K562 (cell line): ENCODE measurements at regions not wholly inside any gene's neighbourhood (a gene's known extent, or its start where the extent isn't known, plus 50 kb on each side); places are given as distances from the start of the nearest gene placed in this dataset.

ENCODE experiments used
- BCOR ChIP-seq: fragments of 450-650 bp; IDR thresholded peaks from 2 replicates; pipeline ENCODE4 v1.6.1; 2016
- CEBPG ChIP-seq, 3 experiments: fragments of 200-800 bp in 1 of 3; sonication (Bioruptor generic) in 1 of 3; sonication (generic) in 1 of 3; formaldehyde crosslinking in 1 of 3; IDR thresholded peaks in 2 of 3; conservative IDR thresholded peaks in 1 of 3; 2 replicates each; pipeline versions ENCODE4 v1.6.1 to v1.8.0; 2016 to 2022; ENCODE audit warnings: missing compliant biosample characterization in 2 of 3, missing genetic modification characterization in 2 of 3, mild to moderate bottlenecking in 1 of 3, missing genetic modification reagents in 1 of 3
- ESRRB ChIP-seq: fragments of 250-450 bp; sonication (Bioruptor Pico); IDR thresholded peaks from 2 replicates; pipeline ENCODE4 v1.5.0; 2020; ENCODE audit warnings: mild to moderate bottlenecking, moderate library complexity, borderline replicate concordance
- GABPA ChIP-seq: fragments of 200-800 bp; sonication (Bioruptor generic); conservative IDR thresholded peaks from 2 replicates; pipeline ENCODE4 v1.6.1; 2016; ENCODE audit warnings: low read depth, missing genetic modification characterization, missing compliant biosample characterization
- HNRNPLL ChIP-seq: fragments of 200-400 bp; formaldehyde crosslinking; IDR thresholded peaks from 2 replicates; pipeline ENCODE4 v1.6.1; 2017; ENCODE audit warnings: low read length, low read depth, mild to moderate bottlenecking; ENCODE audit not compliant: poor library complexity, severe bottlenecking
- KDM5B ChIP-seq: fragments of 200-600 bp; sonication (generic); IDR thresholded peaks from 2 replicates; pipeline ENCODE4 v1.6.1; 2012; ENCODE audit warnings: low read depth, mild to moderate bottlenecking, moderate library complexity, low read length, control low read depth, inconsistent platforms; ENCODE audit not compliant: insufficient replicate concordance
- POLR3G ChIP-seq: IDR thresholded peaks from 2 replicates; pipeline ENCODE4 v1.6.1; 2011; ENCODE audit not compliant: insufficient read length, insufficient replicate concordance; ENCODE audit errors: extremely low read depth
- POU5F1 ChIP-seq: fragments of 150-350 bp; IDR thresholded peaks from 2 replicates; pipeline ENCODE4 v1.6.1; 2014; ENCODE audit warnings: borderline replicate concordance, low read length, low read depth, mild to moderate bottlenecking; ENCODE audit not compliant: partially characterized antibody
- RFX1 ChIP-seq: fragments of 450-650 bp; IDR thresholded peaks from 2 replicates; pipeline ENCODE4 v1.6.1; 2016; ENCODE audit warnings: mild to moderate bottlenecking, moderate library complexity
- SMAD4 ChIP-seq: fragments of 250-450 bp; sonication (Bioruptor Pico); conservative IDR thresholded peaks from 2 replicates; pipeline ENCODE4 v1.8.0; 2021; ENCODE audit warnings: inconsistent platforms, mild to moderate bottlenecking, moderate library complexity
- ZNF165 ChIP-seq: fragments of 250-450 bp; sonication (Bioruptor Pico); IDR thresholded peaks from 2 replicates; pipeline ENCODE4 v1.4.0; 2020; ENCODE audit warnings: borderline replicate concordance
- ZNF24 ChIP-seq: fragments of 450-650 bp; IDR thresholded peaks from 2 replicates; pipeline ENCODE4 v1.6.1; 2016
- TF ChIP-seq, protein P1 (sequence below): fragments of 450-650 bp; IDR thresholded peaks from 2 replicates; pipeline ENCODE4 v1.6.1; 2016; ENCODE audit warnings: low read depth, mild to moderate bottlenecking, moderate library complexity
- TF ChIP-seq, protein P2 (sequence below): IDR thresholded peaks from 2 replicates; pipeline ENCODE4 v1.6.1; 2012; ENCODE audit warnings: low read depth, low read length, improper control_type of control experiment, borderline replicate concordance
- TF ChIP-seq, protein P3 (sequence below): fragments of 450-650 bp; IDR thresholded peaks from 2 replicates; pipeline ENCODE4 v1.6.1; 2017; ENCODE audit warnings: antibody characterized with exemption, mild to moderate bottlenecking
- TF ChIP-seq, protein P4 (sequence below): fragments of 200-400 bp; formaldehyde crosslinking; IDR thresholded peaks from 2 replicates; pipeline ENCODE4 v1.6.1; 2017; ENCODE audit warnings: mild to moderate bottlenecking, low read depth, low read length, moderate library complexity
- TF ChIP-seq, protein P5 (sequence below): sonication (generic); formaldehyde crosslinking; IDR thresholded peaks from 2 replicates; pipeline ENCODE4 v1.5.0; 2020; ENCODE audit warnings: missing genetic modification reagents

DNA sequence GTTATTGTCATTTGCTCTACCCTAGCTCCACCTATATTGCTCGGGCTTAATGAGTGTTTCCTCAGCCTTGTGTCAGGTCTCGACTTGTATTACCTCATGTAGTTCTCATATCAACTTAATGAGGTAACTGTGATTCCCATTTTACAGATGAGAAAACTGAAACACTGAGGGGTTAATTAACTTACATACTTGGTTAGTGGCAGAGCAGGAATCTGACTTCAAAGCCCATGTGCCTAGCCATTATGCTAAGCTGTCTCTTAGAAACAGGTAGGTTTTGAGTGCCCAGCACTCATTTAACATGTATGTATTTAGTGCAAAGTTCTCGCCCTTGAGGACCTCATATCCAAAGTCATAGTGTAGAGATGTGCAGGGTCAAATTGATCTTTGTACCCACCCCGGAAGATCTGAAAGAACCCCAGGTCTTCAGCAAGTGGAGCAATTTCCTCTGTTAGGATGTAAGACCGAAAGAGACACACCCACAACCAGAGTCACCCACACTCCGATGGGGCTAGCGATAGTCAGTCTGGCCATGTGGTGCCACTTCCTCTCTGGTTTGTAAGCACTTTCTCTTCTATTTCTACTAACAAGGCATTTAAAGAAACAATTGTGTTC, 121.0 kb upstream of the SLC39A10 start (continued):
- TF ChIP-seq, protein P1, sequence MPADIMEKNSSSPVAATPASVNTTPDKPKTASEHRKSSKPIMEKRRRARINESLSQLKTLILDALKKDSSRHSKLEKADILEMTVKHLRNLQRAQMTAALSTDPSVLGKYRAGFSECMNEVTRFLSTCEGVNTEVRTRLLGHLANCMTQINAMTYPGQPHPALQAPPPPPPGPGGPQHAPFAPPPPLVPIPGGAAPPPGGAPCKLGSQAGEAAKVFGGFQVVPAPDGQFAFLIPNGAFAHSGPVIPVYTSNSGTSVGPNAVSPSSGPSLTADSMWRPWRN, result no peak
- TF ChIP-seq GABPA (0 out of 2 replicates have a peak, but pooled peaks have one; percentile 14), BCOR (peak; percentile 59; the same call in 1 of the 2 replicates), HNRNPLL (no peak), RFX1 (no peak), ESRRB (no peak), CEBPG (CRISPR knock-in tag; IDR thresholded peaks at IDR 0.05) (peak; percentile 71; the same call in 1 of the 2 replicates), CEBPG (tag; conservative IDR thresholded peaks at IDR 0.05 in 1 of 2, IDR thresholded peaks at IDR 0.05 in 1 of 2) (0 out of 4 replicates have a peak, but pooled peaks have one; percentile 17 to 46), ZNF165 (CRISPR knock-in tag) (no peak), POLR3G (no peak), ZNF24 (no peak), SMAD4 (CRISPR knock-in tag) (0 out of 2 replicates have a peak, but pooled peaks have one; percentile 31), KDM5B (no peak), POU5F1 (no peak)
- TF ChIP-seq, protein P2, sequence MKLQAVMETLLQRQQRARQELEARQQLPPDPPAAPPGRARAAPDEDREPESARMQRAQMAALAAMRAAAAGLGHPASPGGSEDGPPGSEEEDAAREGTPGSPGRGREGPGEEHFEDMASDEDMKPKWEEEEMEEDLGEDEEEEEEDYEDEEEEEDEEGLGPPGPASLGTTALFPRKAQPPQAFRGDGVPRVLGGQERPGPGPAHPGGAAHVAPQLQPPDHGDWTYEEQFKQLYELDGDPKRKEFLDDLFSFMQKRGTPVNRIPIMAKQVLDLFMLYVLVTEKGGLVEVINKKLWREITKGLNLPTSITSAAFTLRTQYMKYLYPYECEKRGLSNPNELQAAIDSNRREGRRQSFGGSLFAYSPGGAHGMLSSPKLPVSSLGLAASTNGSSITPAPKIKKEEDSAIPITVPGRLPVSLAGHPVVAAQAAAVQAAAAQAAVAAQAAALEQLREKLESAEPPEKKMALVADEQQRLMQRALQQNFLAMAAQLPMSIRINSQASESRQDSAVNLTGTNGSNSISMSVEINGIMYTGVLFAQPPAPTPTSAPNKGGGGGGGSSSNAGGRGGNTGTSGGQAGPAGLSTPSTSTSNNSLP, result no peak
- TF ChIP-seq, protein P3, sequence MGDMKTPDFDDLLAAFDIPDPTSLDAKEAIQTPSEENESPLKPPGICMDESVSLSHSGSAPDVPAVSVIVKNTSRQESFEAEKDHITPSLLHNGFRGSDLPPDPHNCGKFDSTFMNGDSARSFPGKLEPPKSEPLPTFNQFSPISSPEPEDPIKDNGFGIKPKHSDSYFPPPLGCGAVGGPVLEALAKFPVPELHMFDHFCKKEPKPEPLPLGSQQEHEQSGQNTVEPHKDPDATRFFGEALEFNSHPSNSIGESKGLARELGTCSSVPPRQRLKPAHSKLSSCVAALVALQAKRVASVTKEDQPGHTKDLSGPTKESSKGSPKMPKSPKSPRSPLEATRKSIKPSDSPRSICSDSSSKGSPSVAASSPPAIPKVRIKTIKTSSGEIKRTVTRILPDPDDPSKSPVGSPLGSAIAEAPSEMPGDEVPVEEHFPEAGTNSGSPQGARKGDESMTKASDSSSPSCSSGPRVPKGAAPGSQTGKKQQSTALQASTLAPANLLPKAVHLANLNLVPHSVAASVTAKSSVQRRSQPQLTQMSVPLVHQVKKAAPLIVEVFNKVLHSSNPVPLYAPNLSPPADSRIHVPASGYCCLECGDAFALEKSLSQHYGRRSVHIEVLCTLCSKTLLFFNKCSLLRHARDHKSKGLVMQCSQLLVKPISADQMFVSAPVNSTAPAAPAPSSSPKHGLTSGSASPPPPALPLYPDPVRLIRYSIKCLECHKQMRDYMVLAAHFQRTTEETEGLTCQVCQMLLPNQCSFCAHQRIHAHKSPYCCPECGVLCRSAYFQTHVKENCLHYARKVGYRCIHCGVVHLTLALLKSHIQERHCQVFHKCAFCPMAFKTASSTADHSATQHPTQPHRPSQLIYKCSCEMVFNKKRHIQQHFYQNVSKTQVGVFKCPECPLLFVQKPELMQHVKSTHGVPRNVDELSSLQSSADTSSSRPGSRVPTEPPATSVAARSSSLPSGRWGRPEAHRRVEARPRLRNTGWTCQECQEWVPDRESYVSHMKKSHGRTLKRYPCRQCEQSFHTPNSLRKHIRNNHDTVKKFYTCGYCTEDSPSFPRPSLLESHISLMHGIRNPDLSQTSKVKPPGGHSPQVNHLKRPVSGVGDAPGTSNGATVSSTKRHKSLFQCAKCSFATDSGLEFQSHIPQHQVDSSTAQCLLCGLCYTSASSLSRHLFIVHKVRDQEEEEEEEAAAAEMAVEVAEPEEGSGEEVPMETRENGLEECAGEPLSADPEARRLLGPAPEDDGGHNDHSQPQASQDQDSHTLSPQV, result peak; percentile 71
- TF ChIP-seq, protein P4, sequence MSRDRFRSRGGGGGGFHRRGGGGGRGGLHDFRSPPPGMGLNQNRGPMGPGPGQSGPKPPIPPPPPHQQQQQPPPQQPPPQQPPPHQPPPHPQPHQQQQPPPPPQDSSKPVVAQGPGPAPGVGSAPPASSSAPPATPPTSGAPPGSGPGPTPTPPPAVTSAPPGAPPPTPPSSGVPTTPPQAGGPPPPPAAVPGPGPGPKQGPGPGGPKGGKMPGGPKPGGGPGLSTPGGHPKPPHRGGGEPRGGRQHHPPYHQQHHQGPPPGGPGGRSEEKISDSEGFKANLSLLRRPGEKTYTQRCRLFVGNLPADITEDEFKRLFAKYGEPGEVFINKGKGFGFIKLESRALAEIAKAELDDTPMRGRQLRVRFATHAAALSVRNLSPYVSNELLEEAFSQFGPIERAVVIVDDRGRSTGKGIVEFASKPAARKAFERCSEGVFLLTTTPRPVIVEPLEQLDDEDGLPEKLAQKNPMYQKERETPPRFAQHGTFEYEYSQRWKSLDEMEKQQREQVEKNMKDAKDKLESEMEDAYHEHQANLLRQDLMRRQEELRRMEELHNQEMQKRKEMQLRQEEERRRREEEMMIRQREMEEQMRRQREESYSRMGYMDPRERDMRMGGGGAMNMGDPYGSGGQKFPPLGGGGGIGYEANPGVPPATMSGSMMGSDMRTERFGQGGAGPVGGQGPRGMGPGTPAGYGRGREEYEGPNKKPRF, result no peak
- TF ChIP-seq, protein P5, sequence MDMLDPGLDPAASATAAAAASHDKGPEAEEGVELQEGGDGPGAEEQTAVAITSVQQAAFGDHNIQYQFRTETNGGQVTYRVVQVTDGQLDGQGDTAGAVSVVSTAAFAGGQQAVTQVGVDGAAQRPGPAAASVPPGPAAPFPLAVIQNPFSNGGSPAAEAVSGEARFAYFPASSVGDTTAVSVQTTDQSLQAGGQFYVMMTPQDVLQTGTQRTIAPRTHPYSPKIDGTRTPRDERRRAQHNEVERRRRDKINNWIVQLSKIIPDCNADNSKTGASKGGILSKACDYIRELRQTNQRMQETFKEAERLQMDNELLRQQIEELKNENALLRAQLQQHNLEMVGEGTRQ (CRISPR knock-in tag), result no peak
